ENCODE measurements at regions not wholly inside any gene's neighbourhood (a gene's known extent, or its start where the extent isn't known, plus 50 kb on each side); places are given as distances from the start of the nearest gene placed in this dataset.
A peak's percentile ranks its signal among the peaks of the same experiment; 100 is the strongest.
"Not testable (repeated sequence)": the region's sequence is repeated elsewhere in the genome, so short reads cannot be mapped to it uniquely, and the experiment has no call there.

GRCh38 chr14:105737504-105738246, 211.3 kb downstream of the TMEM121 start:
- in situ Hi-C loops (cut with MboI; ENCODE audit: low pct_unique_long_range_greater_than_20kb, low sequenced_read_pairs, unreplicated experiment) = no loop called here
- TF ChIP-seq CTCF (IDR thresholded peaks at IDR 0.05; ENCODE audit: extremely low read depth, insufficient read depth, missing control alignments) = no peak

GRCh38 chr14:105738638-105739037, 212.3 kb downstream of the TMEM121 start:
- no peak for TF ChIP-seq CTCF (IDR thresholded peaks at IDR 0.05; ENCODE audit: extremely low read depth, insufficient read depth, missing control alignments)
- peak; percentile 3 for DNase-seq (ENCODE audit: low spot score)
- in situ Hi-C loops (cut with MboI; ENCODE audit: low pct_unique_long_range_greater_than_20kb, low sequenced_read_pairs, unreplicated experiment) = no loop called here

More at GRCh38 chr14:105737504-105738246, 211.3 kb downstream of the TMEM121 start:
- DNase-seq (ENCODE audit: low spot score) = peak; percentile 4

- DNase-seq (ENCODE audit: low spot score) = peak; percentile 10
- no peak for TF ChIP-seq CTCF (IDR thresholded peaks at IDR 0.05; ENCODE audit: extremely low read depth, insufficient read depth, missing control alignments)
- in situ Hi-C loops (cut with MboI; ENCODE audit: low pct_unique_long_range_greater_than_20kb, low sequenced_read_pairs, unreplicated experiment) = no loop called here
These were observed 213.1 kb downstream of the TMEM121 start for GRCh38 chr14:105739331-105740102.

GRCh38 chr14:105740272-105740671, 213.9 kb downstream of the TMEM121 start:
- in situ Hi-C loops (cut with MboI; ENCODE audit: low pct_unique_long_range_greater_than_20kb, low sequenced_read_pairs, unreplicated experiment); DNase-seq (ENCODE audit: low spot score): not testable (repeated sequence)

GRCh38 chr14:105740961-105741360, 214.6 kb downstream of the TMEM121 start:
- DNase-seq (ENCODE audit: low spot score); in situ Hi-C loops (cut with MboI; ENCODE audit: low pct_unique_long_range_greater_than_20kb, low sequenced_read_pairs, unreplicated experiment): not testable (repeated sequence)

GRCh38 chr14:105741707-105742530, 215.5 kb downstream of the TMEM121 start:
- in situ Hi-C loops (cut with MboI; ENCODE audit: low pct_unique_long_range_greater_than_20kb, low sequenced_read_pairs, unreplicated experiment); DNase-seq (ENCODE audit: low spot score): not testable (repeated sequence)

- TF ChIP-seq CTCF (IDR thresholded peaks at IDR 0.05; ENCODE audit: extremely low read depth, insufficient read depth, missing control alignments) = no peak
- peak; percentile 4 for DNase-seq (ENCODE audit: low spot score)
- in situ Hi-C loops (cut with MboI; ENCODE audit: low pct_unique_long_range_greater_than_20kb, low sequenced_read_pairs, unreplicated experiment) = no loop called here
These were observed 216.1 kb downstream of the TMEM121 start for GRCh38 chr14:105742531-105742848.

- DNase-seq (ENCODE audit: low spot score) = peak; percentile 2
- in situ Hi-C loops (cut with MboI; ENCODE audit: low pct_unique_long_range_greater_than_20kb, low sequenced_read_pairs, unreplicated experiment) = not testable (repeated sequence)
These were observed 216.7 kb downstream of the TMEM121 start for GRCh38 chr14:105742904-105743701.

- DNase-seq (ENCODE audit: low spot score); in situ Hi-C loops (cut with MboI; ENCODE audit: low pct_unique_long_range_greater_than_20kb, low sequenced_read_pairs, unreplicated experiment): not testable (repeated sequence)
These were observed 217.9 kb downstream of the TMEM121 start for GRCh38 chr14:105744213-105744787.
